HEK293 (cell line): ENCODE measurements at regions not wholly inside any gene's neighbourhood (a gene's known extent, or its start where the extent isn't known, plus 50 kb on each side); places are given as distances from the start of the nearest gene placed in this dataset.

Source experiments
- CTCF ChIP-seq: fragments of 450-650 bp; formaldehyde crosslinking; IDR thresholded peaks from 2 replicates; pipeline ENCODE4 v1.5.1; 2016; ENCODE audit warnings: missing biosample characterization, missing genetic modification characterization
- ZBTB1 ChIP-seq: fragments of 450-650 bp; formaldehyde crosslinking; IDR thresholded peaks from 2 replicates; pipeline ENCODE4 v1.5.1; 2016; ENCODE audit warnings: missing biosample characterization, missing genetic modification characterization
- ZBTB7A ChIP-seq: fragments of 450-650 bp; formaldehyde crosslinking; IDR thresholded peaks from 2 replicates; pipeline ENCODE4 v1.5.1; 2016; ENCODE audit warnings: low read depth, missing biosample characterization, missing genetic modification characterization
- ZNF138 ChIP-seq: fragments of 450-650 bp; formaldehyde crosslinking; IDR thresholded peaks from 2 replicates; pipeline ENCODE4 v1.5.1; 2016; ENCODE audit warnings: missing biosample characterization, missing genetic modification characterization, borderline replicate concordance
- ZNF214 ChIP-seq: fragments of 450-650 bp; formaldehyde crosslinking; IDR thresholded peaks from 2 replicates; pipeline ENCODE4 v1.5.1; 2017; ENCODE audit warnings: missing biosample characterization, mild to moderate bottlenecking, missing genetic modification characterization, borderline replicate concordance
- ZNF311 ChIP-seq: fragments of 450-650 bp; formaldehyde crosslinking; IDR thresholded peaks from 2 replicates; pipeline ENCODE4 v1.5.1; 2017; ENCODE audit warnings: missing biosample characterization, missing genetic modification characterization, borderline replicate concordance
- ZNF366 ChIP-seq: fragments of 450-650 bp; formaldehyde crosslinking; conservative IDR thresholded peaks from 2 replicates; pipeline ENCODE4 v1.5.1; 2016; ENCODE audit warnings: missing biosample characterization, missing genetic modification characterization
- ZNF416 ChIP-seq: fragments of 450-650 bp; formaldehyde crosslinking; IDR thresholded peaks from 2 replicates; pipeline ENCODE4 v1.5.1; 2016; ENCODE audit warnings: missing biosample characterization, missing genetic modification characterization
- TF ChIP-seq, protein P1 (sequence below): fragments of 450-650 bp; formaldehyde crosslinking; IDR thresholded peaks from 2 replicates; pipeline ENCODE4 v1.5.1; 2016; ENCODE audit warnings: missing biosample characterization, missing genetic modification characterization
- TF ChIP-seq, protein P2 (sequence below): fragments of 450-650 bp; formaldehyde crosslinking; IDR thresholded peaks from 2 replicates; pipeline ENCODE4 v1.5.1; 2016; ENCODE audit warnings: missing biosample characterization, missing genetic modification characterization
- TF ChIP-seq, protein P3 (sequence below): fragments of 450-650 bp; formaldehyde crosslinking; IDR thresholded peaks from 2 replicates; pipeline ENCODE4 v1.5.1; 2016; ENCODE audit warnings: missing biosample characterization, missing genetic modification characterization
- TF ChIP-seq, protein P4 (sequence below): fragments of 450-650 bp; formaldehyde crosslinking; IDR thresholded peaks from 2 replicates; pipeline ENCODE4 v1.5.1; 2016; ENCODE audit warnings: missing biosample characterization, missing genetic modification characterization, borderline replicate concordance

GRCh38 chr2:107584577-107584976, 242.1 kb upstream of the RGPD4 start:
- TF ChIP-seq ZNF366 (tag by site-specific recombination) (no peak), ZBTB1 (tag by site-specific recombination) (no peak), ZBTB7A (tag by site-specific recombination) (no peak), CTCF (tag by site-specific recombination) (no peak), ZNF214 (tag by site-specific recombination) (no peak), ZNF416 (tag by site-specific recombination) (no peak), ZNF311 (tag by site-specific recombination) (no peak), ZNF138 (tag by site-specific recombination) (no peak)
- TF ChIP-seq, protein P1, sequence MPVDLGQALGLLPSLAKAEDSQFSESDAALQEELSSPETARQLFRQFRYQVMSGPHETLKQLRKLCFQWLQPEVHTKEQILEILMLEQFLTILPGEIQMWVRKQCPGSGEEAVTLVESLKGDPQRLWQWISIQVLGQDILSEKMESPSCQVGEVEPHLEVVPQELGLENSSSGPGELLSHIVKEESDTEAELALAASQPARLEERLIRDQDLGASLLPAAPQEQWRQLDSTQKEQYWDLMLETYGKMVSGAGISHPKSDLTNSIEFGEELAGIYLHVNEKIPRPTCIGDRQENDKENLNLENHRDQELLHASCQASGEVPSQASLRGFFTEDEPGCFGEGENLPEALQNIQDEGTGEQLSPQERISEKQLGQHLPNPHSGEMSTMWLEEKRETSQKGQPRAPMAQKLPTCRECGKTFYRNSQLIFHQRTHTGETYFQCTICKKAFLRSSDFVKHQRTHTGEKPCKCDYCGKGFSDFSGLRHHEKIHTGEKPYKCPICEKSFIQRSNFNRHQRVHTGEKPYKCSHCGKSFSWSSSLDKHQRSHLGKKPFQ (tag by site-specific recombination) = no peak
- TF ChIP-seq, protein P2, sequence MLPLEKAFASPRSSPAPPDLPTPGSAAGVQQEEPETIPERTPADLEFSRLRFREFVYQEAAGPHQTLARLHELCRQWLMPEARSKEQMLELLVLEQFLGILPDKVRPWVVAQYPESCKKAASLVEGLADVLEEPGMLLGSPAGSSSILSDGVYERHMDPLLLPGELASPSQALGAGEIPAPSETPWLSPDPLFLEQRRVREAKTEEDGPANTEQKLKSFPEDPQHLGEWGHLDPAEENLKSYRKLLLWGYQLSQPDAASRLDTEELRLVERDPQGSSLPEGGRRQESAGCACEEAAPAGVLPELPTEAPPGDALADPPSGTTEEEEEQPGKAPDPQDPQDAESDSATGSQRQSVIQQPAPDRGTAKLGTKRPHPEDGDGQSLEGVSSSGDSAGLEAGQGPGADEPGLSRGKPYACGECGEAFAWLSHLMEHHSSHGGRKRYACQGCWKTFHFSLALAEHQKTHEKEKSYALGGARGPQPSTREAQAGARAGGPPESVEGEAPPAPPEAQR (tag by site-specific recombination) = no peak
- TF ChIP-seq, protein P3, sequence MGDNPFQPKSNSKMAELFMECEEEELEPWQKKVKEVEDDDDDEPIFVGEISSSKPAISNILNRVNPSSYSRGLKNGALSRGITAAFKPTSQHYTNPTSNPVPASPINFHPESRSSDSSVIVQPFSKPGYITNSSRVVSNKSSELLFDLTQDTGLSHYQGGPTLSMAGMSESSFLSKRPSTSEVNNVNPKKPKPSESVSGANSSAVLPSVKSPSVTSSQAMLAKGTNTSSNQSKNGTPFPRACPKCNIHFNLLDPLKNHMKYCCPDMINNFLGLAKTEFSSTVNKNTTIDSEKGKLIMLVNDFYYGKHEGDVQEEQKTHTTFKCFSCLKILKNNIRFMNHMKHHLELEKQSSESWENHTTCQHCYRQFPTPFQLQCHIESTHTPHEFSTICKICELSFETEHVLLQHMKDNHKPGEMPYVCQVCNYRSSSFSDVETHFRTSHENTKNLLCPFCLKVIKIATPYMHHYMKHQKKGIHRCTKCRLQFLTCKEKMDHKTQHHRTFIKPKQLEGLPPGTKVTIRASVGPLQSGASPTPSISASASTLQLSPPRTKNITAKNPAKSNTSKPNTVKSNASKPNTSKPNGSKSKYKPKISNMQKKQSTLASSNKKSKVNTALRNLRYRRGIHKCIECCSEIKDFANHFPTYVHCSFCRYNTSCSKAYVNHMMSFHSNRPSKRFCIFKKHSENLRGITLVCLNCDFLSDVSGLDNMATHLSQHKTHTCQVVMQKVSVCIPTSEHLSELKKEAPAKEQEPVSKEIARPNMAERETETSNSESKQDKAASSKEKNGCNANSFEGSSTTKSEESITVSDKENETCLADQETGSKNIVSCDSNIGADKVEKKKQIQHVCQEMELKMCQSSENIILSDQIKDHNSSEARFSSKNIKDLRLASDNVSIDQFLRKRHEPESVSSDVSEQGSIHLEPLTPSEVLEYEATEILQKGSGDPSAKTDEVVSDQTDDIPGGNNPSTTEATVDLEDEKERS = no peak
- TF ChIP-seq, protein P4, sequence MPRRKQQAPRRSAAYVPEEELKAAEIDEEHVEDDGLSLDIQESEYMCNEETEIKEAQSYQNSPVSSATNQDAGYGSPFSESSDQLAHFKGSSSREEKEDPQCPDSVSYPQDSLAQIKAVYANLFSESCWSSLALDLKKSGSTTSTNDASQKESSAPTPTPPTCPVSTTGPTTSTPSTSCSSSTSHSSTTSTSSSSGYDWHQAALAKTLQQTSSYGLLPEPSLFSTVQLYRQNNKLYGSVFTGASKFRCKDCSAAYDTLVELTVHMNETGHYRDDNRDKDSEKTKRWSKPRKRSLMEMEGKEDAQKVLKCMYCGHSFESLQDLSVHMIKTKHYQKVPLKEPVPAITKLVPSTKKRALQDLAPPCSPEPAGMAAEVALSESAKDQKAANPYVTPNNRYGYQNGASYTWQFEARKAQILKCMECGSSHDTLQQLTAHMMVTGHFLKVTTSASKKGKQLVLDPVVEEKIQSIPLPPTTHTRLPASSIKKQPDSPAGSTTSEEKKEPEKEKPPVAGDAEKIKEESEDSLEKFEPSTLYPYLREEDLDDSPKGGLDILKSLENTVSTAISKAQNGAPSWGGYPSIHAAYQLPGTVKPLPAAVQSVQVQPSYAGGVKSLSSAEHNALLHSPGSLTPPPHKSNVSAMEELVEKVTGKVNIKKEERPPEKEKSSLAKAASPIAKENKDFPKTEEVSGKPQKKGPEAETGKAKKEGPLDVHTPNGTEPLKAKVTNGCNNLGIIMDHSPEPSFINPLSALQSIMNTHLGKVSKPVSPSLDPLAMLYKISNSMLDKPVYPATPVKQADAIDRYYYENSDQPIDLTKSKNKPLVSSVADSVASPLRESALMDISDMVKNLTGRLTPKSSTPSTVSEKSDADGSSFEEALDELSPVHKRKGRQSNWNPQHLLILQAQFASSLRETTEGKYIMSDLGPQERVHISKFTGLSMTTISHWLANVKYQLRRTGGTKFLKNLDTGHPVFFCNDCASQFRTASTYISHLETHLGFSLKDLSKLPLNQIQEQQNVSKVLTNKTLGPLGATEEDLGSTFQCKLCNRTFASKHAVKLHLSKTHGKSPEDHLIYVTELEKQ (tag by site-specific recombination) = no peak
